ENCODE measurements at regions not wholly inside any gene's neighbourhood (a gene's known extent, or its start where the extent isn't known, plus 50 kb on each side); places are given as distances from the start of the nearest gene placed in this dataset.

DNA sequence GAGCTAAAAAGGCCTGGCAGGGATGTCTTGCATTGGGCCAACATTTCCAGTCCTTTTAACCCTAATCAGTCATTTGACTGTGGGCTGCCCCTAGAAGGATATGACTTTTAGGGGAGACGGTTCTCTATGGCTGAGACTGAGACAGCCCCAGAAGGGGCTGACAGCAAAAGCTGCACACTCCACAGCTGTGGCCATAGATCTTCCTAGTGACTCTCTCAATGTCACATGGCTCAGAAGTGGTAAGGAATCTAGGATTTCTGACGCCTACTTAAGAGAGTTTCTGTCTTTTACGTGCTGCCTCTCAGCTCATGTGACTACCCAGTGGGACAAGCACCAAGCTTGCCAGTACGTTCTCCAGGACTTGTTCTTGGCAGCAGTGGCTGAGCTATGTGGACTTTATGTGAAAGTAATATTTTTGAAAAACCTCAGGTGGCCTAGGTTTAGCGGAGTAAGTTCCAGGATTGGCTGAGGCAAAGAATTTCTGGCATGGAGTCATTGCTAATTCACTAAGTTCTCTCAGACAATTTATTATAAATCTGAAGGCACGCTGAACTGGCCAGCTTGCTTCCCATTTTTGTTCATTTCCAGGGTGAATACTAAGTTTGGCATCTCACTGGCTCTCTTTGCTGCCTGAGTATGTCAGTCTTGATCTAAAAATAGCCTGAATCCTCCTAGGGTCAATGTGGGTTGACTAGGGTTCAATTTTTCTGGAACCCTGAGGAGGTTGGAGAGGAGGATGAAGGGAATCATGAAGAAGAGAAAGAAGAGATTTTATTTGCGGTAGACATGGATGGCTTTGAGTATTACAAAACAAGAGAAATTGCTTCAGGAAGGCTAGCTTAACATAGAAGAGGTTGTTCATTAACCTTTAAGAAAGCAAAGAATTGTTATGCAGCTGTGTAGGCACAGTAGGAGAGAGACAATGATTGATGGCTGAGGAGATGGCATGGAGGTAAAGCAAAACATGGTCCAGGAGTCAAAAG is 271.8 kb downstream of the AEBP2 start:
- DNase-seq (ENCODE audit: low read depth) = peak; percentile 96

DNA sequence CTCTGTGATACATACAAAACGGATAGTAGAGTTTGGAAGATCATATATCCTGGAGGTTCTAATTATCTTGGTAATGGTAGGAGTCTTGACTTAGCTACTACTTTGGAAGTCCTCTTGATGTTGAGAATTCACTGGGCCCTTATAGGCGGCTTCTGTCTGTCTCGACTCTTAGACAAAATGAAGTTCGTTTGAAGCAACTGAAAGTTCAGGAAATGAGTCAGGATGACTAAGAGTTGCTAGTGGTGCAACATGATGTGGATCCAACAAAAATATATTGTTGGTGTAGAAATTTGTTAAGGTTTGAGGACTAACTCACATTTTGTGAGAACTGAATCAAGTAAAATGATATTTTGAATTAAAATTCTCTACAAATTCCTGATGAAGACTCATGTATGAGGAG is 272.7 kb downstream of the AEBP2 start:
- peak; percentile 85 for DNase-seq (ENCODE audit: low read depth)

DNA sequence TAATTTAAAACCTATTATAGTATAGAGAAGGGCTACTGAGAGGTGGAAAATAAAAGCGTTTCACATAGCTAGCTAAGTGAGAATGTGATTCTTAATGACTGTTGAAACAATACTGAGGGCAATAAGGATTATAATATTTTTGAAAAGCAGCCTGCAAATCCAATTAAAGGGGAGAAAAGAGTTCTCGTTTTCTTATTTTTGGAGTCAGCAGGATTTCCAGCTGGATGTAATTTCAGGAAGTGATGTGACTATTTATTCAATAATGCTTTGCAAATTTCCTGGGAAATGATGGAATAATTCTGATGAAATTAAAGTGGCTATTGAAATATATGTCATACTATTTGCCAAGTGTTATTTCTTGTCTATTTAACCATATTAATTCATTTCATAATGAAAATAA is 279.1 kb downstream of the AEBP2 start:
- no peak for DNase-seq (ENCODE audit: low read depth)

DNA sequence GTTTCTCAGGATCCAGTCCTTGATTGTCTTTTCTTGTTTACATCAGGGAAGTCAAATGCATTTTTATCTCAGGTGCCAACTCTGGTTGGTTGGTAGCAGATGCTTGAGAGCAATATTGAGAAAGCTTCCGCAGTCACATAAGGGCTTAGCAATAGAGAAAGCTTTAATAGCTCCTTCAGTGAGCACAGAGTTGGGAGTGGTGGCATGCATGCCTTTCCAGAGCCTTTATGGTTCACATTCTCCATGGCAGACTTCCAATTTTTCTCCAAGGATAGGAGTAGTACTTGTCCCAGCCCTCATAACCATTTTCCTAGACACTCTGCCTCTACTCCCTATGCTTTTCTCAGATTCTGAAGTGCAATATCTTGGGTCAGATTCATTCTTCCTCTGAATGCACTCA is 280.4 kb downstream of the AEBP2 start:
- DNase-seq (ENCODE audit: low read depth) = no peak

DNA sequence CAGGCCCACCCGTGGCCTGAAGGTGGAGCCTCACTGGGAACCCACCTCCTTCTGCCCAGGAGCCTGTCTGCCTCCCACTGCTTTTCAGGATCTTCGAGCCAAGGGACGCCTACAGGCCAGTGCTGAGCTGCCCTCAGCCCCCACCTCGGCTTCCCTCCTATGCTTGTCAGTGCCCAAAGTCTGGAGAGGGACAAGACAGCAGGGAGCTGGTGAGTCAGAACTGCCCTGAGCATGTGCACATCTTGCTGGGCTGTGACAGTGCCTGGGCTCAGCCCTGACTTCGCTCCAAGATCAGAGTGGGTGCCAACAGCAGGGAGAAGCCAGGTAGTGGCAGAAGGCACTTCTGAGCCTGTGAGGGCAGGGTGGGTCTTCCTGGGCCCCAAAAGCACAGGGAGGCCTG is 286.8 kb downstream of the AEBP2 start:
- no peak for DNase-seq (ENCODE audit: low read depth)

DNA sequence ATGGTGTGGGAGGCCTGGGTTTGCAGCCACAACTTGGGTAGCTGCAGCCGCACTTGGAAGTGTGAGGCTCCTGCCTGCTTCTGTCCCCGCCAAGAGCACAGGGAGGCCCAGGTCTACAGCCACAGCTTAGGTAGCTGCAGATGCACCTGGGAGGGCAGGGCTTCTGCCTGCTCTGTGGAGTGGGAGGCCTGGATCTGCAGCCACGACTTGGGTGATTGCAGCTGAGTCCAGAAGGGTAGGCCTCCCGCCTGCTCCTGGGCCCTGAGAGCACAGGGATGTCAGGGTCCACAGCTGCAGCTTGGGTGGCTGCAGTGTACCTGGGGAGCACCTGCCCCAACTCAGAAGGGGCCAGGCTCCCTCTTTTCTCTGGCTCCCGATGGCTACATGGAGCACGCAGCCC is 287.3 kb downstream of the AEBP2 start:
- DNase-seq (ENCODE audit: low read depth) = no peak

DNA sequence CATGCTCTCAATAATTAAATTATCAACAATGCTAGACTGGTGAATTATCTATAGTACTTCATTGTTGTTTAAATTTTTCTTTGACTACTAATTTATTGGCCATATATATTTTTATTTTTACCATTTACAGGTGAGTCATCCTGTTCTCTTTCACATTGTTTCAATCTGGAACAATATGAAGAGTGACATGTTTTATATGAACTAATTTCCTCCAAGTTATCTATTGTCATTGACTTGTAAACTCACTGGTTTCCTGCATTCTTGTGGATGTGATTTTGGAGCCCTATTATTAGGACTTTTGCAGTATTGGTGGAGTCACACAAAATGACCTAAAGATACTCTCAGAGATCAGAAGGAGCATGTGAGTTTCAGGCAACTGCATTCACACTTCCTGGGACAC is 297.7 kb downstream of the AEBP2 start:
- no peak for DNase-seq (ENCODE audit: low read depth)

DNA sequence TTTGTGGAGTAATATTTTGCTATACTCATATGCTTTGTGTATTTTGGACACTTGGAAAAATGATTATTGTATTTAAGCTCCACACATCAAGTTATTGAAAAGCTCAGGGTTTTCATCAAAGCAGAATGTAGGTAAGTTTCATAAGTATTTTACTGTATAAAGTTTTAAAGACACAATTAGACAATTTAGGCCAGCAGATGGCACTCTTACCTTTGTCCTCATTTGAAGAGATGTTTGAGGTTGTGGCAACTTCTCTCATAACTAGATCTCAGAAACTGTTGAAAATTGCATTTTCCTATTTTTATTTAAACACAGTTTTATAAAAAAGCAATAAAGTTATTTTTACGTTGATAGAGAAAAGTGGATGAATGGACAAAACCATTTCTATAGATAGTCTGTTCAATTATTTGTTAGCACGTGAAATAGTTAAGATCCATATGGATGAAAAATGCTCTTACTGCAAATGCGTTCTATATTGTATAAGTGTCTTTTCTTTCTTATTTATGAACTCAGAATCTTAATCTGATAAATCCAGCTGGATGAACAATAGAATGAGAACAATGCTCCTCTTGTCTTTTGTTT is 300.0 kb downstream of the AEBP2 start:
- DNase-seq (ENCODE audit: low read depth) = peak; percentile 68

DNA sequence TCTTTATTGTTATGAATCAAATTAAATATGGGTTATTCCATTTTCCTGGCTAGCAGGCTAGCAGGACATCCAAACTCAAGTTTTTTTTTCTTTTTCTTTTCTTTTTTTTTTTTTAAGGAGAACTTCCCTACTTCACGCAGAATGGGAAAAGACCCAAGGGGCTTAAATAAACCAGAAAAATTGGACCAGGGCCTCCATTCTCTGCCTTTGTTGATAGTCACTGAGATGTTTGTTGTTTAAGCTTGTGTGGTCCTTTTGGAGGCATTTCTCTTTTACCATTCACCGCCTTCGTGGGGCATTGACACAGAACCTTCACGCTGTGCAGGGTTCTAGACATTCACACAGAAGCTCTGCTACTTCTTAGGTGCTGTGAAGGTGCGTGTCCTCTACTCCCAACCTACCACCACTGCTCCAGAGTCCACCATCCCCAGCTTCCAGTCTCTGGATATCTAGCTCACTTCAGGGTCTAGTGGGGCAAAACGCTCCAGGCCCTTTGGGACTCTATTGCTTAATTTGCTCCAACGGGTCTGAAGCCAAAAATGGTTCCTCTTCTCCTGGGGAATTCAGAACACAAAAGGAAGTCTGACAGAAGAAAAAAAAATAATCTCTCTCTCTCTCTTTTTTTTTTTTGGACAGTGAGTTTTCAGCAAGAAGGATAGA is 301.3 kb downstream of the AEBP2 start:
- no peak for DNase-seq (ENCODE audit: low read depth)

DNA sequence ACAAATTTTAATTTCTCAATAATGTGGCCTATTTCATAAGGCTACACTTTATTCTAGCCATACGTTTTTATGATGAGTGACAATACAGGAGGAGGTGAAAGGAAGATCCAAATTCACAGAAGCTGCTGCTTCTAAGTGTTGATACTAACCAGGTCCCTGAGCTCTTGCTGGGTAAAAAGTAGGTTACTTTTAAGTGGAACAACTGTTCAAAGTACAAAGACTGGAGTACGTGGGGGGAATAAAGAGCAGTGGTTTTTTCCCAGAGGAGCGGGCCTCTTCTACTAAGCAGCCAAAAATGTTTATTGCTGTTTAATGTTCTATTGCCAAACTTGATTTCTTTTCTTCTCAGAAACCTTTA is 301.8 kb downstream of the AEBP2 start:
- DNase-seq (ENCODE audit: low read depth) = peak; percentile 54

DNA sequence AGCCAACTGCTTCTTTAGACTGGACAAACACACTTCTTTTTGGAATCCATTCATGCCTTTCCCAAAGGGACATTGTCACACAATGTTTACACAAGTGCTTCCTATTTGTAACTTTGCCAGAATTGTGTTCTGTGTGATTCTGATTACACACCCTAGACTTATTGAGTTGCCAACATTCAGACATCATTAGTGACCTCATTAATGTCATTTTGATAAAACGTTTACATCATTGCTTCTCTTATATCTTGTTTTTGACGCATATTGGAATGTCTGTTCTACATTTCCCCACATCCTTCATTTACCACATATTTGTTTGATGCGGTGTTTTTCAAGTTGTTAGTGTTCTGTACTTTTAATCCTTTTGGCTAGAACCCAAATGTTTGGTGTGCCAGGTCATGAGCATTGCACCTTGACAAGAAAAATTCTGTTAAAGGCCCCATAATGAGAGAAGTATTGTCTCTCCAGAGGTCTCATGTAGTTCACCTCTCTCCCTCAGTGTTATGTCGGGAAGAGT is 305.5 kb downstream of the AEBP2 start:
- DNase-seq (ENCODE audit: low read depth) = peak; percentile 38

DNA sequence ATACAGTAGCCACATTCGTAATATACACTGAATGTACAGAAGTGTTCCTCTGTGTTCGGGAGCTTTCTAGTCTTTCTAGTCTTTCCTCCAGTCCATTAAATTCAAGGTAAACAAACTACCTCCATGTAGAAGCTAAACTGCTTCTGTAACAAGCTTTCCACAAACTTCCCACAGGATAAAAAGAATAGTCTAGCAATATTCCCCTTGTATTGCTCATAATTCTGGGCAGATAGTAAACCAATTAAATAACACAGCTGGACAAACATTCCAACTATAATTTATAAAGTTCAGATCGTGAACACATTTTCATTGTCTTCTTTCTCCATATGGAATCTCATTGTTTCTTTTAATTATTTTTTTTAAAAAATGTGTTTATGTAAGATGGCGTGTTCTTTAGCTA is 307.2 kb downstream of the AEBP2 start:
- DNase-seq (ENCODE audit: low read depth) = no peak

DNA sequence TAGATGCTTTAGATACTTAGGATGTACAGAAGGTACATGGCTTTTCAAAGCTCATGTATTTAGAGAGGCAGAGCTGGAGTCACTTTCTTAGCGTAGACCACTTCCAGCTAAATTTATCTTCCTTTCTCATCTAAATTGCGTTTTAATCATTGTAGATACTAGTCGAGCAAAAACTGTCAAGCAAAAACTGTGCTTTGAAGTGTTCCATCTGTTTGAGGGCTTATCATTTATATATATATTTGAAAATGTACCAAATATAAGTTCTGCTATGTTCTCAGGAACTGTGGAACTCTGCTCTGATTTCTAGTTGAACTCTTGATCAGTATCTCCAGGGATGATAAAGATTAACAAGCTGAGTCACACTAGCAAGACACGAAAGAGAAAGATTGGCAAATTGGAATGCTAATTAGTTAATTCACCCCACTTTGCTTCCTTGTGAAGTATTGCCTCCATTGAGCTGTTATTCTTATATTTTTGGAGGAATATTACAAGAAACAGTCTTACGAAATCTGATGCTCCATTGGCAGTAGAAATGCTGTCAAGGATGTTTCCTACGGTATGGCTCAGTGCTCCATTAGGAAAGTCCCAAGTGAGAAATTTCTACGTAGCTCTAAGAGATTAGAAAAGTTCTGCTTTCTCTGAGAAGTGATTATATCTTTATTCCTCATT is 310.7 kb downstream of the AEBP2 start:
- peak; percentile 73 for DNase-seq (ENCODE audit: low read depth)

DNA sequence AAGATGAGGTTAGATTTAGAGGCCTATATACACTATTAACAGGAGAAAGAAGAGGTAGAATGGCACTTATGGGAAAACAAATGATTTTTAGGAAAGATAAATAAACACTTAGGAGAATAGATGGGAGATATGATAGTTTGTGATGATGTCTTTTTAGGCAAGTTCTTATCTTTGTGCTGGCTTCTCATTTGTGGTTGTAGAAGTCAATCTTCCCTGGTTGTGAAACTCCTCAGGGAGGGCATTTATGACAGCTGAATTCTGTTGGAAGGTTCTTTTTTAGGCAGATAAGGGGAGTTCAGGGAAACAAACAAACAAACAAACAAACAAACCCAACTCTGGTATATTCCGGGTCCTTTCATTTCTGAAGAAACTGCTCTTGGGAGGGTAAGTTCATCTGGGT is 311.8 kb downstream of the AEBP2 start:
- DNase-seq (ENCODE audit: low read depth) = no peak

DNA sequence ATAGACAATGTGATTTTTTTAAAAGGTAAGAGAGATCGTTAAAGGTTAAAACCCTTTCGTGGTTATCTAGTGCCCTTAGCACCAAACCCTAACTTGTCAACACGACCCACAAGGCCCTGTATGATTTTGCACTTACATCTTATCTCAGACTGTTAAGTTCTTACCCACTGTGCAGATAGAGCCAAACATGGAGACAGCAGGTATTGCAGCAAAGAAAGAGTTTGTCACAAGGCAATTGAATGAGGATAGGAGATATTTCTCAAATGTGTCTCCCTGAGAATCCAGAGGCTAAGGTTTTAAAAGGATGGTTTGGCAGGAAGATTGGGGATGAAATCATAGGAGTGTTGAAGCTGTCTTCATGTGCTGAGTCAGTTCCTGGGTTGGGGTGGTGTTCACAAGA is 313.4 kb downstream of the AEBP2 start:
- DNase-seq (ENCODE audit: low read depth) = no peak

DNA sequence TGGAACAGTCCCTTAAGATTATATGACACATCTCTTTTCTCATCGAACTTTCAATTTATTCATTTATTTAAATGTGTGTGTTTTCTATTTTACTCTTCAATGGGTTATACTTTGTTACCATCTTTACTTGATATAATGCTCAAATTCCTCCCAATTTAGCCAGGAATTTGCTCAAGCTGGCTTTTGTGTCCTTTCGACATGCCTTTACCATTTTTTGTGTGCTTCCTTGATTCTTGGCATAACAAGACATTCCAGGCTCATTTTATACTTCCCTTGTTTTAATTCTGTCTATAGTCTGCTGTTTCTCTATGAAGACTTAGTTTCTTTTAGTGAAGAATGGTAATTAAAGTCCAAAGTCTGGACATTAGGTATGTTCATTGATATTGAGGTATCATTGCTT is 315.8 kb downstream of the AEBP2 start:
- DNase-seq (ENCODE audit: low read depth) = no peak

DNA sequence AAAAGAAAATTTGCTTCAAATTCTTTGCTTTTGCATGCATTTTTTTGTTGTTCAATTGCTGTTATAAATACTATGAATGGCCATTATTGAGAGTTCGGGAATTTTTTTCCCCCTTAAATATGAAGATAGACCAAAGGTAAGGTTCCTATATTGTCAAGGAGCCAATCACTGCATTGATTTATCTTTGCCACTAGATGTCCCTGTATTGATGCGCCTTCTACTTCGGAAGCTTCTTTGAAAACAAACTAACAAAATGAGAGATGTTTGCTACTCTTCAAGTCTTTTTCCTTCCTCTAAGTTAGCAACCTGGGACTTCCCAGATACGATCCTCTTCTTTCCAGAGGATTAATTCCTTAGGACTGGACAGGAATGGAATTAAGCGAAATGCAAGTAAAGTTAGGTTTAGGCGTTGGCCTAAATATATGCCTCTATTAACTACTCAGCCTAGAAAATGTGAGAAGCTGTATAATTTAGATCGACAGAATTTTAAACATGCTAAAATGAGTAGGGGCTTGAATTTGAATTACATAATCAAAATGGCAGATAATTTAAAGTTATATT is 318.1 kb downstream of the AEBP2 start:
- DNase-seq (ENCODE audit: low read depth) = peak; percentile 66

DNA sequence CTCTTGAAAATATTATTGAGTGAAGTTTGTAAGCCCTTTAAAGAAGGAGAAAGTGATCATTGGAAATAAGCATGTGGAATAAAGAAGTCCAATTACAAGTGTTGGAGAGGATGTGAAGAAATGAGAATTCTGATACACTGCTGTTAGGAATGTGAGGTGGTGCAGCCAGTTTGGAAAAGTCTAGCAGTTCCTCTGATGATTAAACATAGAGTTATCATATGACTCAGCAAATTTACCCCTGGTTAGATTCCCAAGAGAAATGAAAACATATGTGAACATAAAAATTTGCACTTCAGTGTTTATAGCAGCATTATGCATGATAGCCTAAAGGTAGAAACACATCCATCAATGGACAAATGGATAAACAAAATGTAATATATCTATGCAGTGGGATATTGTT is 319.9 kb downstream of the AEBP2 start:
- DNase-seq (ENCODE audit: low read depth) = peak; percentile 71

DNA sequence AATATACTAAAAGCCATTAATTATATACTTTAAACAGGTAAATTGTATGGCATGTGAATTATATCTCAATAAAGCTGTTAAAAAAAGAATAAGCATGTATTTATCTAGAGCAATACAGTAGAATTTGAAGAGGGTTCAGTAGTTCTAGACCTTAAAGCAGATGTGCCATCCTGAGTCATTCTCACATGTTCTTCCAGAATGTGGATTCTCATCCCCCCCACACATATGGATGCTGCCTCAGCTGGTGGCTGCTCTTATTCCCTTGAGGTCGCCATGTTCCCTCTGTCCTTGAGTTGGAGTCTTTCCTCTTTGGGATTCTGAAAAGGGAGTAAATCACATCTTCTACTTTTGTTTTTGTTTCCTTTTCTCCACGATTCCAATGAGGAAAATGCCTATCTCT is 321.3 kb downstream of the AEBP2 start:
- no peak for DNase-seq (ENCODE audit: low read depth)

DNA sequence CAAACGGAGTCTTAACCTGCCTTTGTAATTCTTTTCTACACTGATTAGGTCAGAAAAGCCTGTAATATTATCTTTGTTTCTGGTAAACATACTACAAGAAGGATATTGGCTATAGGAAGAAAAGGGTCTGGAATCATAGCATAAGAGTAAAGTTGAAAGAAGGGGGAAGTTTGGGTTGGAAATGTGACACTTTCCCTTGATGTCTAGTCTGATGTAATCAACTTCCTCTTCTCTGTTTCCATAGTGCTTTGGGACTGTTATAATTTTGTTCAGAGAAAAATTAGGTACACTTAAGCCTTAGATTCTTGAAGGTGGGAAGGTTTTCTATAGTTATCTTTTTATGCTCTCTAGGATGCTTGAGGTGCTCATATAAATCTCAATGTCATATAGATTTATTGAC is 322.2 kb downstream of the AEBP2 start:
- no peak for DNase-seq (ENCODE audit: low read depth)

DNA sequence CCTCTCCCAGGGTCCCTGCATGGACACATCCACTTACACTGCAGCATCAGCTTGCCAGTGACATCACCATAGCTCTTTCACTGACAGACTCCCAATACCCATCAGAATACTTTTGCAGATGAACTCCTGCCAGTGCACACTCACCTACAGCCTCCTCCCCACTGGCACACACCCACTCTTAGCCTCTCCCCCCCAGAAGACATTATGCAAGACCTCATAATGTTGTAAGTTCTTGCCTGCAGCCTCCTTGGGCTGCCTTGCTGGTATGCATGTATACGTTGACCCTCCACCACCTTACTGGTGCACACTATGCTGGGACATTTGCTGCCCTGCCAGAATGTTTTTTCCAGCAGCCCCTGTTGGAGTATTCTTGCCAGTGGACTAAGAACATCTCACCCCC is 324.2 kb downstream of the AEBP2 start:
- DNase-seq (ENCODE audit: low read depth) = no peak

DNA sequence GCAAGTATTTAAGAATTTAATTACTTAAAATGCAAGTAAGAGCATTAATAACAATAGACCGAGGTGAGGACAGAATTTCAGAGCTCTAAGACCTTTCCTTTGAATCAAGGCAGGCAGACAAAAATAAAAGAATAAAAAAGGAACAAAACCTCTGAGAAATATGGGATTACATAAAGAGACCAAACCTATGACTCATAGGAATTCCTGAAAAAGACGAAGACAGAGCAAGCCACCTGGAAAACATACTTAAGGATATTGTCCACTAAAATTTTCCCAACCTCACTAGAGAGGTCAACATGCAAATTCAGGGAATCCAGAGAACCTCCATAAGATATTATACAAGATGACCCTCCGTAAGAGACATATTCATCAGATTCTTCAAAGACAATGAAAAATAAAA is 325.1 kb downstream of the AEBP2 start:
- peak; percentile 31 for DNase-seq (ENCODE audit: low read depth)
